Endodermal cell (in vitro differentiated cells): ENCODE measurements at regions not wholly inside any gene's neighbourhood (a gene's known extent, or its start where the extent isn't known, plus 50 kb on each side); places are given as distances from the start of the nearest gene placed in this dataset.

Source experiments
- DNase-seq: peaks from one replicate; pipeline ENCODE4 v3.0.0-alpha.2; 2017
- H3K27ac ChIP-seq: 2 replicates; pipeline ENCODE4 v1.5.1; 2013; ENCODE audit warnings: mild to moderate bottlenecking, low read depth, low read length, moderate library complexity
- H3K27me3 ChIP-seq: 2 replicates; pipeline ENCODE4 v1.6.1; 2013; ENCODE audit warnings: mild to moderate bottlenecking, low read length, moderate library complexity; ENCODE audit not compliant: insufficient read depth, control insufficient read depth, poor library complexity, severe bottlenecking
- H3K36me3 ChIP-seq: 2 replicates; pipeline ENCODE4 v1.7.0; 2013; ENCODE audit warnings: mild to moderate bottlenecking, low read length, moderate library complexity; ENCODE audit not compliant: control insufficient read depth, insufficient read depth
- H3K4me1 ChIP-seq: one replicate; pipeline ENCODE4 v1.7.0; 2013; ENCODE audit warnings: low read length; ENCODE audit not compliant: control insufficient read depth, insufficient read depth
- H3K4me3 ChIP-seq: 2 replicates; pipeline ENCODE4 v1.5.1; 2013; ENCODE audit warnings: mild to moderate bottlenecking, low read length, moderate library complexity
- H3K9ac ChIP-seq: 2 replicates; pipeline ENCODE4 v1.6.1; 2013; ENCODE audit warnings: mild to moderate bottlenecking, low read length, moderate library complexity; ENCODE audit not compliant: poor library complexity, severe bottlenecking; ENCODE audit errors: extremely low read depth
- H3K9me3 ChIP-seq: 2 replicates; pipeline ENCODE4 v1.6.1; 2013; ENCODE audit warnings: mild to moderate bottlenecking, low read length, moderate library complexity; ENCODE audit not compliant: control insufficient read depth
- H3K27ac Mint-ChIP-seq: 2 replicates; pipeline ENCODE4 v1.8.0; 2020; ENCODE audit warnings: mixed read lengths
- H3K27me3 Mint-ChIP-seq: 2 replicates; pipeline ENCODE4 v1.8.0; 2021; ENCODE audit warnings: mild to moderate bottlenecking, mixed read lengths; ENCODE audit not compliant: insufficient read depth
- H3K36me3 Mint-ChIP-seq: 2 replicates; pipeline ENCODE4 v1.8.0; 2020; ENCODE audit warnings: low read depth, mixed read lengths
- H3K4me1 Mint-ChIP-seq: 2 replicates; pipeline ENCODE4 v1.8.0; 2020; ENCODE audit warnings: mixed read lengths
- H3K4me3 Mint-ChIP-seq: 2 replicates; pipeline ENCODE4 v1.8.0; 2020; ENCODE audit warnings: mild to moderate bottlenecking, moderate library complexity, mixed read lengths
- H3K9me3 Mint-ChIP-seq: 2 replicates; pipeline ENCODE4 v1.8.0; 2020; ENCODE audit warnings: mild to moderate bottlenecking, mixed read lengths
- CTCF ChIP-seq: fragments of 200-600 bp; sonication (generic); conservative IDR thresholded peaks from 2 replicates; pipeline ENCODE4 v1.5.0; 2021; ENCODE audit warnings: antibody characterized with exemption, mild to moderate bottlenecking
- WGBS, 2 experiments: methylation state at CpG; one replicate each; pipeline versions ENCODE4 v1.1.5 to v1.1.7; 2013; ENCODE audit warnings: missing lambda C conversion rate in 2 of 2, mixed read lengths in 1 of 2; ENCODE audit not compliant: insufficient coverage in 1 of 2, insufficient read length in 1 of 2; 5-methylcytosine and 5-hydroxymethylcytosine counted together

- Mint-ChIP-seq H3K27ac (no peak overlapping the region), H3K36me3 (no peaks in the 10 kb centered on the region), H3K27me3 (no peaks in the 10 kb centered on the region), H3K4me3 (no peak overlapping the region), H3K4me1 (no peaks in the 10 kb centered on the region), H3K9me3 (no peaks in the 10 kb centered on the region)
- H3K27me3 ChIP-seq: no peaks in the 10 kb centered on the region
- no peak for DNase-seq
- 92 to 93% methylated on average over 5 to 6 of the region's 6 CpGs for WGBS, 2 experiments
- H3K9ac ChIP-seq: no peak overlapping the region
- H3K4me3 ChIP-seq: no peak overlapping the region
- no peaks in the 10 kb centered on the region for H3K4me1 ChIP-seq
- no peak for TF ChIP-seq CTCF
- no peaks in the 10 kb centered on the region for H3K9me3 ChIP-seq
- no peaks in the 10 kb centered on the region for H3K36me3 ChIP-seq
- H3K27ac ChIP-seq: no peak overlapping the region
Measured at GRCh38 chr4:120353235-120353634, 286.6 kb upstream of the MAD2L1 start.

- Histone ChIP-seq H3K4me3 (no peak overlapping the region), H3K36me3 (no peaks in the 10 kb centered on the region), H3K27ac (no peak overlapping the region), H3K9ac (no peak overlapping the region), H3K27me3 (no peaks in the 10 kb centered on the region), H3K9me3 (no peaks in the 10 kb centered on the region), H3K4me1 (no peaks in the 10 kb centered on the region)
- WGBS, 2 experiments: 88% methylated on average over 1 of the region's 1 CpG; no CpG with 5 or more reads in 1 of the 2 experiments
- TF ChIP-seq CTCF: no peak
- Mint-ChIP-seq H3K27ac (no peak overlapping the region), H3K36me3 (no peaks in the 10 kb centered on the region), H3K27me3 (no peaks in the 10 kb centered on the region), H3K4me3 (no peak overlapping the region), H3K9me3 (no peaks in the 10 kb centered on the region), H3K4me1 (no peaks in the 10 kb centered on the region)
- DNase-seq: no peak
Measured at GRCh38 chr4:120352739-120353138, 286.1 kb upstream of the MAD2L1 start.

GRCh38 chr4:120348948-120349347 lies 282.3 kb upstream of the MAD2L1 start:
- DNase-seq: no peak
- Histone ChIP-seq H3K9ac (no peak overlapping the region), H3K4me1 (no peaks in the 10 kb centered on the region), H3K9me3 (no peaks in the 10 kb centered on the region), H3K27me3 (no peaks in the 10 kb centered on the region), H3K4me3 (no peak overlapping the region), H3K36me3 (no peaks in the 10 kb centered on the region), H3K27ac (no peak overlapping the region)
- Mint-ChIP-seq H3K27me3 (no peaks in the 10 kb centered on the region), H3K36me3 (no peaks in the 10 kb centered on the region), H3K4me1 (no peaks in the 10 kb centered on the region), H3K4me3 (no peak overlapping the region), H3K9me3 (no peaks in the 10 kb centered on the region), H3K27ac (no peak overlapping the region)
- TF ChIP-seq CTCF: no peak
- 100% methylated on average over 1 of the region's 1 CpG; no CpG with 5 or more reads in 1 of the 2 experiments for WGBS, 2 experiments
